ENCODE measurements at regions not wholly inside any gene's neighbourhood (a gene's known extent, or its start where the extent isn't known, plus 50 kb on each side); places are given as distances from the start of the nearest gene placed in this dataset.

GRCh38 chr9:26296910-26297572 is 595.6 kb downstream of the CAAP1 start:
- H3K4me3 ChIP-seq (ENCODE audit: low read length) = no peak overlapping the region
- no peak for DNase-seq (ENCODE audit: low read depth)
- no peak for TF ChIP-seq CTCF (conservative IDR thresholded peaks at IDR 0.05; ENCODE audit: low read depth, low read length)

GRCh38 chr9:26292943-26293342 is 599.7 kb downstream of the CAAP1 start:
- H3K4me3 ChIP-seq (ENCODE audit: low read length) = no peak overlapping the region
- DNase-seq (ENCODE audit: low read depth) = peak; percentile 67
- TF ChIP-seq CTCF (conservative IDR thresholded peaks at IDR 0.05; ENCODE audit: low read depth, low read length) = no peak

- no peak overlapping the region for H3K4me3 ChIP-seq (ENCODE audit: low read length)
- no peak for DNase-seq (ENCODE audit: low read depth)
- TF ChIP-seq CTCF (conservative IDR thresholded peaks at IDR 0.05; ENCODE audit: low read depth, low read length) = no peak
These were observed 593.4 kb upstream of the TUSC1 start for GRCh38 chr9:26271495-26272122.

- DNase-seq (ENCODE audit: low read depth) = no peak
- TF ChIP-seq CTCF (conservative IDR thresholded peaks at IDR 0.05; ENCODE audit: low read depth, low read length) = no peak
These were observed 588.0 kb upstream of the TUSC1 start for GRCh38 chr9:26266146-26266793.

GRCh38 chr9:26264709-26265601 is 586.7 kb upstream of the TUSC1 start:
- DNase-seq (ENCODE audit: low read depth) = peak; percentile 30
- no peak overlapping the region for H3K4me3 ChIP-seq (ENCODE audit: low read length)
- TF ChIP-seq CTCF (conservative IDR thresholded peaks at IDR 0.05; ENCODE audit: low read depth, low read length) = no peak

More at GRCh38 chr9:26266146-26266793, 588.0 kb upstream of the TUSC1 start:
- H3K4me3 ChIP-seq (ENCODE audit: low read length) = no peak overlapping the region

GRCh38 chr9:26263478-26263877 is 585.2 kb upstream of the TUSC1 start:
- DNase-seq (ENCODE audit: low read depth) = no peak
- TF ChIP-seq CTCF (conservative IDR thresholded peaks at IDR 0.05; ENCODE audit: low read depth, low read length) = no peak
- H3K4me3 ChIP-seq (ENCODE audit: low read length) = no peak overlapping the region

Measured in retinal pigment epithelial cell (primary cell).